ENCODE measurements at regions not wholly inside any gene's neighbourhood (a gene's known extent, or its start where the extent isn't known, plus 50 kb on each side); places are given as distances from the start of the nearest gene placed in this dataset.
"Not testable (repeated sequence)": the region's sequence is repeated elsewhere in the genome, so short reads cannot be mapped to it uniquely, and the experiment has no call there.

GRCh38 chr5:54868511-54869483 lies 116.6 kb downstream of the ESM1 start:
- intact Hi-C loops (cut with DNase I; ENCODE audit: low total_unique reads) = no loop called here
- no peak overlapping the region for H3K4me3 ChIP-seq (ENCODE audit: low read depth, poor library complexity, severe bottlenecking)
- no peak for DNase-seq (ENCODE audit: low spot score in 2 of 2)
- TF ChIP-seq CTCF (IDR thresholded peaks at IDR 0.05) (no peak), POLR2A (IDR thresholded peaks at IDR 0.05) (no peak)
- 85 to 86% methylated on average over 12 of the region's 12 CpGs for WGBS, 2 donors

GRCh38 chr5:54867310-54867944 lies 118.0 kb downstream of the ESM1 start:
- 21 to 23% methylated on average over 7 of the region's 7 CpGs for WGBS, 2 donors
- DNase-seq (ENCODE audit: low spot score in 2 of 2) = no peak
- intact Hi-C loops (cut with DNase I; ENCODE audit: low total_unique reads) = no loop called here
- H3K4me3 ChIP-seq (ENCODE audit: low read depth, poor library complexity, severe bottlenecking) = no peak overlapping the region
- no peak for TF ChIP-seq POLR2A (IDR thresholded peaks at IDR 0.05)
- no peak for TF ChIP-seq CTCF (IDR thresholded peaks at IDR 0.05)

- 90 to 94% methylated on average over 15 to 23 of the region's 44 CpGs for WGBS, 2 donors
- intact Hi-C loops (cut with DNase I; ENCODE audit: low total_unique reads); DNase-seq (ENCODE audit: low spot score in 2 of 2); H3K4me3 ChIP-seq (ENCODE audit: low read depth, poor library complexity, severe bottlenecking): not testable (repeated sequence)
These were observed 120.4 kb downstream of the ESM1 start for GRCh38 chr5:54864911-54865515.

DNA sequence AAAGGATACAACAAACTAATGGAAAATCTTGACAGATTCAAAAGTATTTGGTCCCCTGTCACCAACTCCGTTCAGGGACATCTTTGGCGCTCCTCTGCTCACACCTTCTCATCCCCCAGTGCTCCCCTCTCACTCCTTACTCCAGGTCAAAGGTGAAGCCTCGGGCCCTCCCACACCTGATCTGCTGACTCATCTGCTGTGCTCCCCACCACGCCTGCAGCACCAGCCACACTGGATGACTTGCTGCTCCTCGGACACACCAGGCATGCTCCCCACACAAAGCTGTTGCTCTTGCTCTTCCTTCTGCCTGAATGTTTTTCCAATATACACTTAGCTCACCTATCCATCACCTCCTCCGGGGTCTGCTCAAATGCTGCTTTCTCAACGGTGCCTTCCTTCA lies 123.4 kb downstream of the ESM1 start:
- no peak overlapping the region for H3K4me3 ChIP-seq (ENCODE audit: low read depth, poor library complexity, severe bottlenecking)
- 72 to 79% methylated on average over 7 of the region's 7 CpGs for WGBS, 2 donors
- no peak for DNase-seq (ENCODE audit: low spot score in 2 of 2)
- TF ChIP-seq POLR2A (IDR thresholded peaks at IDR 0.05) (no peak), CTCF (IDR thresholded peaks at IDR 0.05) (no peak)
- intact Hi-C loops (cut with DNase I; ENCODE audit: low total_unique reads) = no loop called here

GRCh38 chr5:54861212-54861894 lies 124.0 kb downstream of the ESM1 start:
- no peak for TF ChIP-seq CTCF (IDR thresholded peaks at IDR 0.05)
- no peak for TF ChIP-seq POLR2A (IDR thresholded peaks at IDR 0.05)
- no peak for DNase-seq (ENCODE audit: low spot score in 2 of 2)
- no peak overlapping the region for H3K4me3 ChIP-seq (ENCODE audit: low read depth, poor library complexity, severe bottlenecking)
- intact Hi-C loops (cut with DNase I; ENCODE audit: low total_unique reads) = no loop called here
- WGBS, 2 donors = 58% methylated on average over 5 of the region's 5 CpGs

All from lower leg skin (tissue), 4 donors.